CD4-positive, alpha-beta T cell treated with Interleukin-17A for 1 hour (primary cell): ENCODE measurements at regions not wholly inside any gene's neighbourhood (a gene's known extent, or its start where the extent isn't known, plus 50 kb on each side); places are given as distances from the start of the nearest gene placed in this dataset.

Experiments
- DNase-seq: peaks from one replicate; pipeline ENCODE4 v3.0.0-alpha.2; 2020

DNA sequence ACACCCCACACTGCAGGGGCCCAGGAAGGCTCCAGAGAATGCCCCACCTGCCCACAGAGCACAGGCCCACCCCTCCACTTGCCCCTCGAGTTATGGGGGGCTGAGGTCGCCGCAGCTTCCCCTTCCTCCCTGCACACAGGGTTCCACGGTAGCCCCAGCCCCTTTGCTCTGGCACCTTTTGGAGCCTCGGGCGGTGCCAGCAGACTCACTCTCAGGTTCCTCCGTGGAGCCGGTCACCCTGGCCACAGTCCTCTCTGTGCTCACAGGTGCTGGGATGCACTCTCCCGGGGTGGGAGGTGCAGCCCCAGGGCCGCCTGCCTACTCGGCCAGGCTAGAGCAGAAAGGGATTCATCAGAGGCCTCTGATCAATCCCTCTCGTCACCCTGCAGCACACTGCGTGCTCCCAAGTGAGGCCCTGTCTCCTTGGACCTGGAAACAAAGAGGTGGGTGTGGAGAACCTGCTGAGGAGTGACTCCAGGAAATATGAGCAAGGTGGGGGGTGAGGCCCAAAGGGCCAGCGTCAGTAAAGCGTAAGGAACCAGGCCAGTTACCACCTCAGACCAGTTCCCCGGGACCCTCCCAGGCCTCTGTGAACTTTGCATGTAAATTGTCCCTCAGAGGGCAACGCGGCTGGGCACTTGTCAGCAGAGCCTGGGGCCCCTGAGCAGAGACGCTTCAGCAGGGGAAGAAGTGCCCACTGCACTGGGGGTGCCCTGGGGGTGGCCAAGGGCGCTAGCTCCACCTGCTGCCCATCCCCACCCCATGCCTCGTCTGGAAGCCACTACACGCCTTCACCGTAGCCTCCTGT, 167.8 kb downstream of the OLFM1 start:
- DNase-seq, result no peak

DNA sequence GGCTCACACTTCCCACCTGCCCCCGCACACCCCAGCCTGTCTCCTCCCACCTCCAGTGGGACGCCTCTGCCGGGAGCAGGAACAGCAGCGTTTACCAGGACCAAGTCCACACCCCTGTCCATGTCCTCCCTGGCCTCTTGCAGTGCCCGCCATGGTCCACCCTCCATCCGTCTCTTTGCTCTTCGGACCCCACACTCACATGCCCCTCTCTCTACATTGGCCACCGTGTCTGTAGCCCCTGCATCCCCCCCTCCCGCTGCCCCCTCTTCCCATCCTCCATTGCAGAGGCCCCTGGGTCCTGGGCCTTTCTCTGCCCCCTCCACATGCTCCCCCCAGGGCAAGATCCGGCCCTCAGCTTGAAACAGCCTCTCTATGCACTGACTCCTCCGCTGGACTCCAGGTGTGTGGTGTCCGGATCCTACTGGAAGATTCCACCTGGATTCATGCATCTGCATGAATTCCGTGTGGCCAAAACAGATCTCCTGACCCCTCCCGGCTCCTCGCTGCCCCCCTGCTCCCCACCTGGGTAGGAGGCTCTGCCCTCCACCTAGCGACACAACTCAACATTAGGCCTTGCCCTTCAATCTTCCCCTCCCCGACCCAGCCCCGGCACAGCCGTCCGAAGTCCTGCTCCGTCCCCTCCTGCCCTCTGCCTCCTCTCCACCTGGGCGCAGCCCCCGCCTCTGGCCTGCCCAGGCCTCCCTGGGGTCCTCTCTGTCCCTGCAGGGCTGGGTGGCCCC, 168.5 kb downstream of the OLFM1 start:
- DNase-seq, result no peak

- DNase-seq, result no peak
These were observed 169.3 kb downstream of the OLFM1 start for GRCh38 chr9:135256581-135257354.

DNA sequence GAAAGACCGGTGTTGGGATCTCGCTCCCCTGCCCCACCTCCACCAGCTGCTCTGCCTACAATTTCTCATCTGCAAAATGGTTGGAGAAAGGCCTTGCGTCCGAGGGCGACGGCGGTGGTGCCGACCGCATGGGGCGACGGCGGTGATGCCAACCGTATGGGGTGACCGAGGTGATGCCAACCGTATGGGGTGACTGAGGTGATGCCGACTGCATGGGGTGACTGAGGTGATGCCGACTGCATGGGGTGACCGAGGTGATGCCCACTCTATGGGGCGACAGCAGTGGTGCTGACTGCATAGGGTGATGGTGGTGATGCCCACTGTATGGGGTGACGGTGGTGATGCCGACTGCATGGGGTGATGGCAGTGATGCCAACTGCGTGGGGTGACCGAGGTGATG, 171.0 kb downstream of the OLFM1 start:
- DNase-seq, result no peak

- DNase-seq, result no peak
These were observed 171.8 kb downstream of the OLFM1 start for GRCh38 chr9:135259273-135259672.

GRCh38 chr9:135260221-135261180, 173.0 kb downstream of the OLFM1 start:
- no peak for DNase-seq

DNA sequence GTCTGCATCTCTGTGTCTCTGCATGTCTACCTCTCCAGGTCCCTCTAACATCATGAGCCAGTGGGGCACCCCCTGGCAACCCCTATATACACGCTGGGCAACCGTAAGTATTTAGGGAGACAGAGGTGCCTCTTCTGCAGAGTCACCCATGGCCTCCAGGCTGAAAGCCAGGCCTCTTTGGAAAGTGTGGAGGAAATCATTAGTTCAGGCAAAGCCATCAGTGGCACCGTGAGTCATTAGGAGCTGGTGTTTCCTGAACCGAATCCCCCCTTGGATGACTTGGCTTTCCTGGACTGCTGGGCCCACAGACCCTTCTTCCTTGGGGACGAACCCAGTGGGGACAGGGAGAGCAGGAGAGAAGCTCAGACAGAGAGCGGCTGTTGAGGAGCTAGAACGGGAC, 174.8 kb downstream of the OLFM1 start:
- no peak for DNase-seq

- DNase-seq, result no peak
These were observed 176.0 kb downstream of the OLFM1 start for GRCh38 chr9:135263511-135263910.

DNA sequence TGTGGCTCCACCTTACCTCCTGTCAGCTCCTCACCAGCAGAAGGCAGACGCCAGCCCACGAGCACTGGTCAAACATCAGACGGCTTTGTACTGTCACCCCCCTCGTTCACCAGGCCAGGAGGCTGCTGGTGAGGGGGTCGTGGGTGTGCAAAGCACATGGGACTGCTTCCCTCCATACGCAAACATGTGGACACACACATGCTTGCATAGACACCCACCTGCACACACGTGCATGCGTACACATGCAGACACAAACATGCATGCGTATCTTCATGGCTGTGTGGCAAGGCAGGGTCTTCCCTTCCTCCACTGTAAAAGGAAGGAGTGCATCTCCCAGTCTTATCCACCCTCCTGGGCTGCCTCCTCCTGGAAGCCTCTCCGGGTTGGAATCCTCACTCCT, 178.5 kb downstream of the OLFM1 start:
- no peak for DNase-seq

- DNase-seq, result no peak
These were observed 179.8 kb downstream of the OLFM1 start for GRCh38 chr9:135267191-135267809.

DNA sequence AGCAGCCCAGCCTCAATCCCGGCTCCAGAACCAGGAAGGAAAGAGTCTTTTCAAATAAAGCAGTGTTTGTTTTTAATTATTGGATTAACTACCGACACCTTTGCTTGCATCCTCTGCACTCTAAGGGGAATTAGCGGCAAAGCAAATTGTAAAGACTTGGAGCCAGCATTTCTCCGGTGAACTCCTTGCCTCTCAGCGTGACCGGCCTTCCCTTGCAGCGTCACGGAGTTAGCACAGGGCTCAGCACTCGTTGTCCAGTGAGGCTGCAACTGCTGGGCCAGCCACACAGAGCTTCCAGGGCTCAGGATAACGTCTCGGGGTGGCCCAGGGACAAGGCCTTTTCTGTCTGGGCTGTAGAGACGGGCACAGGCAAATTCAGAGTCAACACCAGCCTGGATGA, 180.6 kb downstream of the OLFM1 start:
- DNase-seq, result no peak

GRCh38 chr9:135268981-135269380, 181.5 kb downstream of the OLFM1 start:
- no peak for DNase-seq

- DNase-seq, result no peak
These were observed 182.7 kb downstream of the OLFM1 start for GRCh38 chr9:135269912-135270830.

DNA sequence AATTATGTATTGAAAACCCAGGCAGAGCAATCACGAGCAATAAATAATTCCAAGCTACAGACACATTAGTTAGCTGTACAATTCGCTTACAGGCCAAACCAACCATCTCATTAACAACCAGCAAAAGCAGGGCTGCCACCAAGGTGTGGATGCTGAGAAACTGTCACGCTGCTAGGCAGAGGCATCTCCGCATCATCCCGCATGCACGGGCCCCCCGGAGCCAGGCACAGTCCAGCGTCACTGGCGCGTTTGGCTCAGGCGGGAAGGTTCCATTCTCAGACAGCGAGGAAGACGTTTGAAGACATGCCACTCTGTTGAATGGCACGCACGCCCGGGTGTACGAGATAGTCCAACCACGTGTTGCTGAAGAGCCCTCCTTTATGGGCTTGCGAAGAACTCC, 184.0 kb downstream of the OLFM1 start:
- no peak for DNase-seq

DNA sequence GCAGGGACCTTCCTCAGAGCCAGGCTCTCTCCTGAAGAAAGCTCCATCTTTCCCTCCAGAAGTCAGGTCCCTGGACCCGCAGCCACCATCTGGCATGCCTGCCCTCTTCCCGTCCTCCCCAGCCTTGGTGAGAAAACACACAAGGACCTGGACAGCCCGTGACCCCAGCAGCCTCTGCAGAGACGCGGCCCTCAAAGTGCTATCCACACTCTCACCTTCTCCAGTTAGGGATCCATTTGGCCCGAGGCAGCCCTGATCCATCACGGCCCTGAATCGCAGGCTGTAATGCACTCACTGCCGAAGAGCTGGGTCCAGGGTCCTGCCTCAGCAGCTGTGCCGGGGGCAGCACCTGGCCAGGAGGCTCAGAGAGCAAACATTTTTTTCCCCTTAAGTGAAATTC, 185.1 kb downstream of the OLFM1 start:
- DNase-seq, result no peak

- no peak for DNase-seq
These were observed 185.5 kb downstream of the OLFM1 start for GRCh38 chr9:135273008-135273407.

- DNase-seq, result no peak
These were observed 187.7 kb downstream of the OLFM1 start for GRCh38 chr9:135275163-135275562.

- no peak for DNase-seq
These were observed 188.3 kb downstream of the OLFM1 start for GRCh38 chr9:135275571-135276289.

GRCh38 chr9:135277219-135278201, 190.0 kb downstream of the OLFM1 start:
- DNase-seq, result no peak
